ENCODE measurements at regions not wholly inside any gene's neighbourhood (a gene's known extent, or its start where the extent isn't known, plus 50 kb on each side); places are given as distances from the start of the nearest gene placed in this dataset.

DNA sequence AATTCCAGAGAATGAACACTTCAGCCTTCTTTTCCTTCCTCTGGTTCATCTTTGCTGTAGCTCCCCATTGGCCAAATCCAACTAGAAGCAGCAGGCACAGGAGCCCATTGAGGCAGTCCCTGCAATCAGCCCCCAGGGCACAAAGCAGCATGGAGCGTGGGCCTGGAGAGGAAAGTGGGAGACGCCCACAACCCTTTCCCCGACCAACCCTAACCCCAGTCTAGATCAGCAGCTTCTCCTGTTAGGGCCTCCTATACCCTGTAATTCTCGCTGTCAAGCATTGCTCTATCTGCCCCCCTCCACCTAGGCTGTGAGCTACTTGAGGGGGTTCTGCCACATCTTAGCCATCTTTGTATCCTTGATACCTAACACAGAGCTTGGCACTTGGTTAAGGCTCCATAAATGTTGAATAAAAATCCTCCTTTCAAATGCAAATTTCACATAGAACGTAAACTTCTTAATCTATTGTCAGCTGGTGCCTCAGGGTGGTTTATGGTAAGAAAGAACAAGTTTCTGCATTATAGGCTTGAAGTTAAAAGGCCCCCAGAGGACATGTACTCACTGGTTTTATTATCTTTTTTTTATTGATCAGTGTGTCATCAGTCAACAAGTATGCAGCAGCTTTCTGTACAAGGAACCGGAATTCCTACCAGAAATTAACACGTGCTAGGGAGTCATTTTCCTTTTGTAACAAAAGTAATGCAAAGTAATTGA lies 97.9 kb upstream of the PFN2 start:
- FAIRE-seq (no peak), DNase-seq (ENCODE audit: low read depth, low spot score) (peak; percentile 26)
- H4K20me1 ChIP-seq (ENCODE audit: control insufficient read depth, extremely low read depth, insufficient read depth, low read length): no peaks in the 10 kb centered on the region
- no peaks in the 10 kb centered on the region for H3K9me1 ChIP-seq (ENCODE audit: control insufficient read depth, extremely low read depth, insufficient read depth, low read length)
- H3K27ac ChIP-seq (ENCODE audit: control insufficient read depth, insufficient read depth, low read length): no peak overlapping the region
- H3K4me3 ChIP-seq (ENCODE audit: control insufficient read depth in 2 of 3, extremely low read depth in 1 of 3, insufficient read depth in 2 of 3, low read depth in 1 of 3, low read length in 3 of 3): no peak overlapping the region
- H3K36me3 ChIP-seq (ENCODE audit: control insufficient read depth in 2 of 2, extremely low read depth in 1 of 2, insufficient read depth in 2 of 2, low read length in 2 of 2): no peaks in the 10 kb centered on the region
- no peak overlapping the region for H3K9ac ChIP-seq (ENCODE audit: control insufficient read depth, extremely low read depth, insufficient read depth, low read length)
- TF ChIP-seq, protein P1, sequence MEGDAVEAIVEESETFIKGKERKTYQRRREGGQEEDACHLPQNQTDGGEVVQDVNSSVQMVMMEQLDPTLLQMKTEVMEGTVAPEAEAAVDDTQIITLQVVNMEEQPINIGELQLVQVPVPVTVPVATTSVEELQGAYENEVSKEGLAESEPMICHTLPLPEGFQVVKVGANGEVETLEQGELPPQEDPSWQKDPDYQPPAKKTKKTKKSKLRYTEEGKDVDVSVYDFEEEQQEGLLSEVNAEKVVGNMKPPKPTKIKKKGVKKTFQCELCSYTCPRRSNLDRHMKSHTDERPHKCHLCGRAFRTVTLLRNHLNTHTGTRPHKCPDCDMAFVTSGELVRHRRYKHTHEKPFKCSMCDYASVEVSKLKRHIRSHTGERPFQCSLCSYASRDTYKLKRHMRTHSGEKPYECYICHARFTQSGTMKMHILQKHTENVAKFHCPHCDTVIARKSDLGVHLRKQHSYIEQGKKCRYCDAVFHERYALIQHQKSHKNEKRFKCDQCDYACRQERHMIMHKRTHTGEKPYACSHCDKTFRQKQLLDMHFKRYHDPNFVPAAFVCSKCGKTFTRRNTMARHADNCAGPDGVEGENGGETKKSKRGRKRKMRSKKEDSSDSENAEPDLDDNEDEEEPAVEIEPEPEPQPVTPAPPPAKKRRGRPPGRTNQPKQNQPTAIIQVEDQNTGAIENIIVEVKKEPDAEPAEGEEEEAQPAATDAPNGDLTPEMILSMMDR (optimal IDR thresholded peaks at IDR 0.05 in 1 of 3, IDR thresholded peaks at IDR 0.05 in 1 of 3, conservative IDR thresholded peaks at IDR 0.05 in 1 of 3; ENCODE audit: extremely low read depth in 1 of 3, insufficient read depth in 2 of 3, low read length in 3 of 3): no peak
- TF ChIP-seq EZH2 (IDR thresholded peaks at IDR 0.05; ENCODE audit: low read length): no peak
- no peak overlapping the region for H2AFZ ChIP-seq (ENCODE audit: control insufficient read depth, low read length)
- H3K4me1 ChIP-seq (ENCODE audit: control insufficient read depth, extremely low read depth, insufficient read depth, low read length): peaks cover 19% of the 10 kb centered on the region
- no peaks in the 10 kb centered on the region for H3K9me3 ChIP-seq (ENCODE audit: control insufficient read depth, low read depth, low read length)
- H3K4me2 ChIP-seq (ENCODE audit: control insufficient read depth, extremely low read depth, insufficient read depth, low read depth, low read length): peak overlapping the region; percentile 11
- H3K79me2 ChIP-seq (ENCODE audit: control insufficient read depth, insufficient read depth, low read length): no peaks in the 10 kb centered on the region
- no peaks in the 10 kb centered on the region for H3K27me3 ChIP-seq (ENCODE audit: control insufficient read depth, extremely low read depth, insufficient read depth, low read length)
- dilution Hi-C loops (cut with MboI; ENCODE audit: extremely low pct_ligation_motif_present, low sequenced_read_pairs): no loop called here

DNA sequence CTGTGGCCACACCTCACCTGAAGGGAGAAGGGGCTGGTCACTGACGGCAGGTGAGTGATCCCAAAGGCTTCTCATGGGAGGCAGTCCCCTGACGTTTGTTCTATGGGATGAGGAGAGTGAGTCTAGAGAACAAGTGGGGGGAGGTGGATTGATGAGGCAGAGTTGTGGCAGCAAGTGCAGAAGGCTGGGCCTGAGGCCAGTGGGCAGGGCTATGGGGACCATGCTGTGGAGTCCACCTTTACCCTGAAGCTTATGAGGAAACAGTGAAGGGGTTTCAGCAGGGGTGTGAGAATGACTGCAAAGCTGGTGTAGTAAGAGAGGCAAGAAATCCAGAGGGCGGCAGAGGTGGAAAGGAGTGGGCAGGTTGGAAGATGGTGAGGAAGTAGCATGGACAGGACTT lies 96.9 kb upstream of the PFN2 start:
- TF ChIP-seq, protein P1 (optimal IDR thresholded peaks at IDR 0.05 in 1 of 3, IDR thresholded peaks at IDR 0.05 in 1 of 3, conservative IDR thresholded peaks at IDR 0.05 in 1 of 3; ENCODE audit: extremely low read depth in 1 of 3, insufficient read depth in 2 of 3, low read length in 3 of 3): no peak
- no peak for TF ChIP-seq EZH2 (IDR thresholded peaks at IDR 0.05; ENCODE audit: low read length)
- H3K27me3 ChIP-seq (ENCODE audit: control insufficient read depth, extremely low read depth, insufficient read depth, low read length): no peaks in the 10 kb centered on the region
- no peaks in the 10 kb centered on the region for H3K36me3 ChIP-seq (ENCODE audit: control insufficient read depth in 2 of 2, extremely low read depth in 1 of 2, insufficient read depth in 2 of 2, low read length in 2 of 2)
- FAIRE-seq (no peak), DNase-seq (ENCODE audit: low read depth, low spot score) (no peak)
- H3K4me2 ChIP-seq (ENCODE audit: control insufficient read depth, extremely low read depth, insufficient read depth, low read depth, low read length): no peak overlapping the region
- H3K27ac ChIP-seq (ENCODE audit: control insufficient read depth, insufficient read depth, low read length): no peak overlapping the region
- H4K20me1 ChIP-seq (ENCODE audit: control insufficient read depth, extremely low read depth, insufficient read depth, low read length): no peaks in the 10 kb centered on the region
- no peaks in the 10 kb centered on the region for H3K9me3 ChIP-seq (ENCODE audit: control insufficient read depth, low read depth, low read length)
- H3K9me1 ChIP-seq (ENCODE audit: control insufficient read depth, extremely low read depth, insufficient read depth, low read length): no peaks in the 10 kb centered on the region
- dilution Hi-C loops (cut with MboI; ENCODE audit: extremely low pct_ligation_motif_present, low sequenced_read_pairs): no loop called here
- H3K4me3 ChIP-seq (ENCODE audit: control insufficient read depth in 2 of 3, extremely low read depth in 1 of 3, insufficient read depth in 2 of 3, low read depth in 1 of 3, low read length in 3 of 3): no peak overlapping the region
- no peak overlapping the region for H2AFZ ChIP-seq (ENCODE audit: control insufficient read depth, low read length)
- H3K9ac ChIP-seq (ENCODE audit: control insufficient read depth, extremely low read depth, insufficient read depth, low read length): no peak overlapping the region
- peaks cover 22% of the 10 kb centered on the region for H3K4me1 ChIP-seq (ENCODE audit: control insufficient read depth, extremely low read depth, insufficient read depth, low read length)
- no peaks in the 10 kb centered on the region for H3K79me2 ChIP-seq (ENCODE audit: control insufficient read depth, insufficient read depth, low read length)
